RWPE2 (cell line): ENCODE measurements at regions not wholly inside any gene's neighbourhood (a gene's known extent, or its start where the extent isn't known, plus 50 kb on each side); places are given as distances from the start of the nearest gene placed in this dataset.

Source experiments
- ATAC-seq: fragments of 200-7000 bp; cut with Tn5 transposase; 3 replicates; pipeline ENCODE4 v1.9.1; 2021; ENCODE audit warnings: low read depth
- DNase-seq: peaks from one replicate; pipeline ENCODE4 v3.0.0-alpha.2; 2020; ENCODE audit warnings: low spot score
- H3K27ac ChIP-seq: fragments of 450-650 bp; 2 replicates; pipeline ENCODE4 v1.5.1; 2017; ENCODE audit warnings: mild to moderate bottlenecking; ENCODE audit not compliant: poor library complexity, severe bottlenecking
- H3K27me3 ChIP-seq: fragments of 250-450 bp; sonication (Bioruptor Pico); 2 replicates; pipeline ENCODE4 v1.5.1; 2021; ENCODE audit warnings: mild to moderate bottlenecking, moderate library complexity; ENCODE audit not compliant: insufficient read depth, poor library complexity, severe bottlenecking
- H3K36me3 ChIP-seq: fragments of 250-450 bp; sonication (Bioruptor Pico); 2 replicates; pipeline ENCODE4 v1.5.1; 2020; ENCODE audit warnings: low read depth, mild to moderate bottlenecking, moderate library complexity
- H3K4me1 ChIP-seq: fragments of 250-450 bp; sonication (Bioruptor Pico); 2 replicates; pipeline ENCODE4 v1.5.1; 2021; ENCODE audit warnings: mild to moderate bottlenecking, moderate library complexity; ENCODE audit not compliant: insufficient read depth, poor library complexity, severe bottlenecking
- H3K4me3 ChIP-seq: fragments of 250-450 bp; sonication (Bioruptor Pico); 2 replicates; pipeline ENCODE4 v1.5.1; 2021; ENCODE audit warnings: mild to moderate bottlenecking, moderate library complexity; ENCODE audit not compliant: severe bottlenecking
- H3K9me3 ChIP-seq: fragments of 250-450 bp; sonication (Bioruptor Pico); 2 replicates; pipeline ENCODE4 v1.5.1; 2021; ENCODE audit warnings: mild to moderate bottlenecking, moderate library complexity; ENCODE audit not compliant: severe bottlenecking
- TF ChIP-seq, protein P1 (sequence below): fragments of 450-650 bp; IDR thresholded peaks from one replicate; pipeline ENCODE4 v1.5.1; 2017; ENCODE audit warnings: mild to moderate bottlenecking, moderate library complexity; ENCODE audit not compliant: poor library complexity, severe bottlenecking

DNA sequence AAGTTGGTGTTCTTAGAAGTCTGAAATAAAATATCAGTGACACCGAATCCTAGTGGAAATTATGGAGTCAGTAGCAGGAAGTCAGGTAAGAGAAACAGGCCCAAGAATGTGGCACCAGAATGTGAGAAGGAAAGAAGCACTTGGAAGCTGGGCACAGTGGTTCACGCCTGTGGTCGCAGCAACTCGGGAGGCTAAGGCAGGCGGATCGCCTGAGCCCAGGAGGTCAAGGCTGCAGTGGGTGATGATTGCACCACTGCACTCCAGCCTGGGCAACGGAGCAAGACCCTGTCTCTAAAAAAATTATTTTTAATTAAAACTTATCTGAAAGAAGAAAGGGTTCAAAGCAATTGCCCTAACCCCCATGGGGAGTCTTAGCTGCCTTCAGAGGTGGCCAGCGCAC, 268.3 kb upstream of the SALL3 start:
- no peaks in the 10 kb centered on the region for H3K36me3 ChIP-seq
- no peak overlapping the region for H3K4me3 ChIP-seq
- no peaks in the 10 kb centered on the region for H3K9me3 ChIP-seq
- H3K4me1 ChIP-seq, result no peaks in the 10 kb centered on the region
- ATAC-seq, result no peak
- peaks cover 4% of the 10 kb centered on the region for H3K27me3 ChIP-seq
- no peak overlapping the region for H3K27ac ChIP-seq
- DNase-seq, result no peak
- TF ChIP-seq, protein P1, sequence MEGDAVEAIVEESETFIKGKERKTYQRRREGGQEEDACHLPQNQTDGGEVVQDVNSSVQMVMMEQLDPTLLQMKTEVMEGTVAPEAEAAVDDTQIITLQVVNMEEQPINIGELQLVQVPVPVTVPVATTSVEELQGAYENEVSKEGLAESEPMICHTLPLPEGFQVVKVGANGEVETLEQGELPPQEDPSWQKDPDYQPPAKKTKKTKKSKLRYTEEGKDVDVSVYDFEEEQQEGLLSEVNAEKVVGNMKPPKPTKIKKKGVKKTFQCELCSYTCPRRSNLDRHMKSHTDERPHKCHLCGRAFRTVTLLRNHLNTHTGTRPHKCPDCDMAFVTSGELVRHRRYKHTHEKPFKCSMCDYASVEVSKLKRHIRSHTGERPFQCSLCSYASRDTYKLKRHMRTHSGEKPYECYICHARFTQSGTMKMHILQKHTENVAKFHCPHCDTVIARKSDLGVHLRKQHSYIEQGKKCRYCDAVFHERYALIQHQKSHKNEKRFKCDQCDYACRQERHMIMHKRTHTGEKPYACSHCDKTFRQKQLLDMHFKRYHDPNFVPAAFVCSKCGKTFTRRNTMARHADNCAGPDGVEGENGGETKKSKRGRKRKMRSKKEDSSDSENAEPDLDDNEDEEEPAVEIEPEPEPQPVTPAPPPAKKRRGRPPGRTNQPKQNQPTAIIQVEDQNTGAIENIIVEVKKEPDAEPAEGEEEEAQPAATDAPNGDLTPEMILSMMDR, result no peak

DNA sequence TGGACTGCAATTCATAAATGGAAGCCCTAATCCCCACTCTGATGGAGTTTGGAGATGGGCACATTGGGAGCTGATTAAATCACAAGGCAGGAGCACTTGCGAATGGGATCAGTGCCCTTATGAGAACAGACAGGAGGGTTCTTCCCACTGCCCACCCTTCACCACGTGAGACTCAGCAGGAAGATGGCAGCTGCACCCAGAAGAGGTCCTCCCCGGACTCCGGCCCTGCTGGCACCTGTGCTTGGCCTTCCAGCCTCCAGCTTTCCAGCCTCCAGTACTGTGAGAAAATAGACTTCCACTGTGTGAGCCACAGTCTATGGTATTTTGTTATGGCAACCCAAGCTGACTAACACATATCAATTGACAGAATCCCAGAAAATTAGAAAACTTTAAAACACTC, 267.6 kb upstream of the SALL3 start:
- Histone ChIP-seq H3K36me3 (no peaks in the 10 kb centered on the region), H3K27me3 (peaks cover 4% of the 10 kb centered on the region), H3K4me3 (no peak overlapping the region), H3K4me1 (no peaks in the 10 kb centered on the region), H3K9me3 (no peaks in the 10 kb centered on the region), H3K27ac (no peak overlapping the region)
- DNase-seq (no peak), ATAC-seq (no peak)
- TF ChIP-seq, protein P1, result no peak

DNA sequence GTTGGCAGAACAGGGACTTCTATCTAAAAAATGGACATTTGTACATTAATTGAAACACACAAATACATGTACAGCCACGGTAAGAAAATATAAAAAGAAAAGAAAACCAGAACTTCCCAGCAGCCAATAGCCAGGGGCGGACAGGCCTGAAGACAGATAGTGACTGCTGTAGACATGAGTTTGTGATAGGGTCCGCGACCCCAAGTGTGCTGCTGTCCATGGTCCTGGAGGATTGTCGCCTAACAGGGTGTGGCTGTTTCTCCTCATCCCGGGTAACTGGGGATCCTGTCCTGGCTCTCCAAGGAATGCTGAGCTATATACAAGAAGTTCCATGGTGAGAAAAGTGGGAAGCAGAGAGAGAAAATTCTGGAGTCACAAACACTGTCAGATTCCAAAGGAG, 266.5 kb upstream of the SALL3 start:
- H3K27me3 ChIP-seq, result peaks cover 4% of the 10 kb centered on the region
- H3K27ac ChIP-seq, result no peak overlapping the region
- no peak for DNase-seq
- ATAC-seq, result no peak
- H3K36me3 ChIP-seq, result no peaks in the 10 kb centered on the region
- no peaks in the 10 kb centered on the region for H3K4me1 ChIP-seq
- TF ChIP-seq, protein P1, result no peak
- no peaks in the 10 kb centered on the region for H3K9me3 ChIP-seq
- no peak overlapping the region for H3K4me3 ChIP-seq

- TF ChIP-seq, protein P1, result no peak
- H3K36me3 ChIP-seq, result no peaks in the 10 kb centered on the region
- ATAC-seq, result no peak
These were observed 265.9 kb upstream of the SALL3 start for GRCh38 chr18:78713726-78714125.

GRCh38 chr18:78716022-78716421, 263.6 kb upstream of the SALL3 start:
- peaks cover 4% of the 10 kb centered on the region for H3K27me3 ChIP-seq
- ATAC-seq (no peak), DNase-seq (no peak)
- H3K9me3 ChIP-seq, result no peaks in the 10 kb centered on the region
- no peaks in the 10 kb centered on the region for H3K4me1 ChIP-seq
- no peaks in the 10 kb centered on the region for H3K36me3 ChIP-seq
- H3K27ac ChIP-seq, result no peak overlapping the region
- H3K4me3 ChIP-seq, result no peak overlapping the region
- TF ChIP-seq, protein P1, result no peak

More at GRCh38 chr18:78713726-78714125, 265.9 kb upstream of the SALL3 start:
- H3K27me3 ChIP-seq, result peaks cover 4% of the 10 kb centered on the region
- DNase-seq, result no peak
- no peak overlapping the region for H3K4me3 ChIP-seq
- H3K9me3 ChIP-seq, result no peaks in the 10 kb centered on the region
- no peak overlapping the region for H3K27ac ChIP-seq
- no peaks in the 10 kb centered on the region for H3K4me1 ChIP-seq
